ENCODE measurements at regions not wholly inside any gene's neighbourhood (a gene's known extent, or its start where the extent isn't known, plus 50 kb on each side); places are given as distances from the start of the nearest gene placed in this dataset.
"Not testable (repeated sequence)": the region's sequence is repeated elsewhere in the genome, so short reads cannot be mapped to it uniquely, and the experiment has no call there.

GRCh38 chr14:38001501-38001900 is 206.2 kb upstream of the SSTR1 start:
- no peak for DNase-seq

DNA sequence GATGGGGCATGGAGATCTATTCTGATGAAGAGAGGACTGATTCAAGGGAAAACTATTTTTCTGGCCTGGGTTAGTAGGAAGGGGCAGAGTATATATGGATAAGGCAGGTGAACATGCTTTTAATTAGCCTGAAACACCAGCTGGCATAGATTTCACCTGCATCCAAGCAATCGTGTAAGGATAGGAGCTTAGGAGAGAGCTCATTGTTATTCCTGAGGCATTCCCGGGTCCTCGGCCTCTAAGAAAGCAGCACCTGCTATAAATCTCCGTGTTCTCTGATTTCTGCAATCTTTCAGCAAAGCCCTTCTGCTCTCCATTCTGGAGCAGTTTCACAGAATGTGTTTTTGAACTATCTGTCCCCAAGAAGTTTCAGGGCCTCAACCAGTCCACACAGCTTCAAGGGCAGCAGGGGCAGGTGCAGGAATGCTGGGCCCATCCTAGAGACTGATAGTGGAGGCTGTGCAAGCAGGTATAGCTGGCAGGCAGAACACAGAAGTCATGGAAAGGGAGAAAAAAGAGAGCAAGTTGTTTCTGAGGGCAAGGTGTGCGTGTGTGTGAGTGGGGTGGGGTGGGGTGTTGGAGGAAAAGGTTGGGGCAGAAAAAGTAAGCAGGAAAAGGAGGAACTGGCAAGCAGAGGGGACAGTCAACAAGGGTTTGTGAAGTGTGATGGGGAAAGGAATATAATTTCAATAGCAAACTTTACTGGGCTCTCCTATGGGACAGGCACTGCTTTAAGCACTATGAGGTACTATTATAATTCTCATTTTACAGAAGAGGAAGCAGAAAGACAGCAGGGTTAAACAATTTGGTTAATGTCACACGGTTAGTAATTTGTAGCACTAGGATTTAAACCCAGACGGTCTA is 203.7 kb upstream of the SSTR1 start:
- no peak for DNase-seq

GRCh38 chr14:38004610-38004879 is 203.2 kb upstream of the SSTR1 start:
- DNase-seq, result no peak

DNA sequence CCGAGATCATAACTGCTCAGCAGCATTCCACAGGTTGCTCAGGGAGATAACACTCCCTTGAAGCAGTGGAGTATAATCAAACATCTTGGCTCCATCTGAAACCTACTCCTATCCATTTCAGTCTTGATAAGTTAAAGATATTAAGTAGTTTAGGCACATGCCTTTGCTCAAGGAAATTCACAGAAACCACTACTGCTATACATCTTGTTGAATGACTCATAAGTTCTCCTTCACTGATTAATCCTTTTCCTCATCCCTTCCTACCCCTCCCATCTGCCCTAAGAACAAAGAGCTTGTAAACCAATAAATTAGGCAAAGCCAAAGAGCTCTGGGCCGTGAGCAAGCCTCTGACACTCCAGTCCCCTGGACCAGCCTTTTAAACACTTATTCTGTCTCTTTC is 196.5 kb upstream of the SSTR1 start:
- not testable (repeated sequence) for DNase-seq

- DNase-seq, result no peak
Measured at GRCh38 chr14:38012056-38012455, 195.6 kb upstream of the SSTR1 start.

GRCh38 chr14:38016497-38016896 is 191.2 kb upstream of the SSTR1 start:
- DNase-seq, result no peak

DNA sequence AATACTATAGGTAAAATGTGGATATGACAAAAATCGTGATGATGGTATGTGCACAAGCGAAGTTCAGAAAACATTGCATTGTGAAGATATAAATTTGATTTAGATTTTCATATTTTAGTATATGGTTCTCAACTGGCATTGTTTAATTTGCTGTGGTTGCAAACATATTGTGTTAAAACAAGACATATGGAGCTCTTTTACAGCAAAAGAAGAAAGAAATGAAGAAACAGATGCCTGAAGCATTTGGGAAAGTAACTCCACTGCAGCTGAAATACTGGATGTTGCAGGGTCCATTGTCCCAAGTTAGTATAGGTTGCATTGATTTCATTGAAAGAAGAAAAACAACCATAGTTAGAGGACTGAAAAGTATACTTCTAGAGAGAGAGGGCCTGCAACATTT is 185.8 kb upstream of the SSTR1 start:
- DNase-seq, result no peak

GRCh38 chr14:38022775-38023174 is 184.9 kb upstream of the SSTR1 start:
- no peak for DNase-seq

DNA sequence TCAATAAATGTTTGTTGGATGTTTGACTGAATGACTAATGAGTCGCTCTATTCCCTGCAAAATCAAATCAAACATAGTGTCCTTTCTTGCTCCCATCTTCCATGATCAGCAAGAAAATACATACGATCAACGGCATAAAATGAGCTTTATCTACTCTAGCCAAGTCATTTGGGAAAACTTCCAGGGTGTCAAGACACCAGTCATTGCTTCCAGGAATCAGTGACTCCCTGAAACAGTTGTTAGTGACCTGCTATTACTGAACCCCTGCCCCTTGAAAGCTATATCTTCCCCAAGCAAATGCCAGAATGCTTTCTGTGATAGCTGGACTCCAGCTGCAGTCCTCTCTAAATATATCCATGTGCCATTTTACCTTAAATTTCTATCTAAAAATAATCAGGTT is 169.5 kb upstream of the SSTR1 start:
- no peak for DNase-seq

- DNase-seq, result no peak
Measured at GRCh38 chr14:38038986-38039385, 168.7 kb upstream of the SSTR1 start.

GRCh38 chr14:38039496-38039895 is 168.2 kb upstream of the SSTR1 start:
- DNase-seq, result no peak

DNA sequence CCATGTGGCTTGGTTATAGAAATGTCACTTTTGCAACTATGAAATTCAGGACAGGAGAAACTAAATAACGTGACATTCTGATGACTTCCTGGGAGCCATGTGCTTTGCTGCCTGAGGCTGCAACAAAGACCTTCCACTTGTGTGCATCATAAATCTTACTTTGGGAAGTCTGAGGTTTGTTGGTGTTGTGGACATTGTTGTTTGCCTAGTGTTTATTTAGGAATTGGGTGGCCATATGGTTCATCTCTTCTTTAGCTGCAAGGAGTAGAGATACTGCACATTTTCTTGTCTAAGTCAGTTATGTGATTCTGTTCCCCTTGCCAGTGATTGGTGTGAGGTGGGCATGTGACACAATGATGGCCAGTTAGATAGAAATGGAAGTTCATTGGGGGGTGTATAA is 167.3 kb upstream of the SSTR1 start:
- no peak for DNase-seq

DNA sequence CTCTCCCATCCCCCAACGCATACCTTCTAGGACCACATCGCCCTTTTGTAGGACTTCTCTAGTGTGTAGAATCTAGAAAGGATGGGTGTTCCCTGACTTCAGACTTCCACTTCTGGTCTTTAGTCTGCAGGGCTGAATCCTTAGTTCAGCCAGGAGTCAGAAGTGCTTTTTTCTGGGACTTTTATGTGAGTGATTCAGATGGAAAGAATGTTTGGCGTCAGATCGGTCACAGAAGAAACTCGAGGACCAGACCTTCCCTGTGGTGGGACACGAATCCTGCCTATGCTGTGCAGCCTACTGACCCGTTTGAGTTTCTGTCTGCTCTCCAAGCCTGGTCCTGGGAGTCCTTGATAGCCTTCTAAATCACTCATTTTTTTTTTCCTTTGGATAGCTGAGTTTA is 165.4 kb upstream of the SSTR1 start:
- DNase-seq, result no peak

GRCh38 chr14:38044710-38045109 is 163.0 kb upstream of the SSTR1 start:
- no peak for DNase-seq

GRCh38 chr14:38045461-38045860 is 162.2 kb upstream of the SSTR1 start:
- no peak for DNase-seq

DNA sequence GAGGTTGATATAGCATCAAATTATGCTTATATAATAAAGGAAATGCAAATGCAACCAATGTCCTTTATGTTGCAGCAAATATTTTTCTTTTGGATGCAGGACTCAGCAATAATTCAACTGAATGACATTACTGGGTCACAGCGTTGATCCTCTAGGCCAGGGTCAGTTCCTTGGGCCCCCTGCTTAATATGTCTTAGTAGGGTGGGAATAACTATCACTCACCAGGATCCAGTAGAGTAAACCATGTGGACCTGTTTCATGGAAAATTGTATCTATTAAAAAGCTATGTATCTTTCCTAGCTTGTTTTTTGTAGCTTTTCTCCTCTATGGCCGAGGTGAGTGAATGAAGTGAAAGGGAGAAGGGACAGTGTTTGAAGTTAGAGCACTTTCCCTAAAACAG is 161.5 kb upstream of the SSTR1 start:
- no peak for DNase-seq

GRCh38 chr14:38047195-38047902 is 160.4 kb upstream of the SSTR1 start:
- no peak for DNase-seq

GRCh38 chr14:38053666-38054065 is 154.0 kb upstream of the SSTR1 start:
- no peak for DNase-seq

DNA sequence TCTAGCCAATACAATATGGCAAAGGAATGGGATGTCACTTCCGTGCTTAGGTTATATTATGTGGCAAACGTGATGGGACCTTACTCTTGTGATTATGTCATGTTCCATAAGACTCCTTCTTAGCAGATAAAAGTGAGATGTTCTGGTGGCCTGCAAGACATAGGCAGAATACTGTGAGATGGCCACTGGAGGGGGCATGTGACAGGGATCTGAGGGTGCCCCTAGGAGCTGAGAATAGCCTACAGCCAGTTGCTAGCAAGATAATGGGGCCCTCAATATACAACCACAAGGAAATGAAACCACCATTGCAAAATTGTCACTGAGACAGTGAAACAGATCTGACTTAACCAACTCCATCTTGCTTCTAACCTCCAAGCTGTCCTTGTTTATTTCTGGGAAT is 151.4 kb upstream of the SSTR1 start:
- DNase-seq, result peak; percentile 2

DNA sequence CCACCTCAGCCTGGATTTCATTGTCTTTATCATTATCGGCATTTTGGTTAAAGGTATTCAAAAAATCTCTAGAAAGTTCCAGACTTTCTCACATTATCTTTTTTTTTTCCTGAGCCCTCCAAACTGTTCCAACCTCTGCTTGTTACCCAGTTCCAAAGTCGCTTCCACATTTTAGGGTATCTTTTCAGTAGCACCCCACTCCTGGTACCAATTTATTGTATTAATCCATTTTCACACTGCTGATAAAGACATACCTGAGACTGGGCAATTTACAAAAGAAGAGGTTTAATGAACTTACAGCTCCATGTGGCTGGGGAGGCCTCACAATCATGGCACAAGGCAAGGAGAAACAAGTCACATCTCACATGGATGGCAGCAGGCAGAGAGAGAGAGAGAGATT is 145.5 kb upstream of the SSTR1 start:
- not testable (repeated sequence) for DNase-seq

- DNase-seq, result no peak
Measured at GRCh38 chr14:38063711-38064320, 143.9 kb upstream of the SSTR1 start.

- peak; percentile 12 for DNase-seq
Measured at GRCh38 chr14:38065106-38065762, 142.5 kb upstream of the SSTR1 start.

DNA sequence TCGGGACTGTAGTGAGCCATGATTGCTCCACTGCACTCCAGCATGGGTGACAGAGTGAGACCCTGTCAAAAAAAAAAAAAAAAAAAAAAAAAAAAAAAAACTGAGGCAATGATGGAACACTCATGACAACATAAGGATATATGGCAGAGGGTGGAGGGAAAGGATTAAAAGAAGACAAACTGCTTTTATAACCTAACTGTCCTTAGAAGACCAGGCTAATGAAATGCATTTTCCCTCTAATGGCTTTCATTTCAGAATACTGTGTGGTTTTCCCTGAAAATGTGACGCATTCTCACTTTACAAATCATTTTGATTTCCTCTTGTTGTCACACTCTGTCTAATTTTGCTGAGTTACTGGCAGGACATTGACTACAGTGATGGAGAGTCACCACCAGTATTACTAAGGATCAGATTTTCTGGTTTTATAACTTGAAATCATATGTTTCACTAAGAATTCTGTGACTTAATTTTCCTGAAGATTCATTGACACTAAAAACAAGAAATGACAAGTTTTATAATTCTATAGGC is 137.6 kb upstream of the SSTR1 start:
- no peak for DNase-seq
